ENCODE measurements at regions not wholly inside any gene's neighbourhood (a gene's known extent, or its start where the extent isn't known, plus 50 kb on each side); places are given as distances from the start of the nearest gene placed in this dataset.
"Not testable (repeated sequence)": the region's sequence is repeated elsewhere in the genome, so short reads cannot be mapped to it uniquely, and the experiment has no call there.

GRCh38 chr1:238913210-238913609 is 473.2 kb upstream of the CHRM3 start:
- ATAC-seq (no peak), DNase-seq (no peak)
- H3K4me1 ChIP-seq (ENCODE audit: low read depth), result no peaks in the 10 kb centered on the region
- no peaks in the 10 kb centered on the region for H3K9me3 ChIP-seq
- H3K36me3 ChIP-seq (ENCODE audit: low read depth), result no peaks in the 10 kb centered on the region
- no peak overlapping the region for H3K4me3 ChIP-seq
- no peak for TF ChIP-seq CTCF (IDR thresholded peaks at IDR 0.05)
- intact Hi-C loops (cut with DNase I, micrococcal nuclease), result no loop called here

GRCh38 chr1:238912148-238912547 is 474.2 kb upstream of the CHRM3 start:
- ATAC-seq (no peak), DNase-seq (no peak)
- Histone ChIP-seq H3K4me1 (ENCODE audit: low read depth) (no peaks in the 10 kb centered on the region), H3K9me3 (no peaks in the 10 kb centered on the region), H3K4me3 (no peak overlapping the region), H3K36me3 (ENCODE audit: low read depth) (no peaks in the 10 kb centered on the region)
- intact Hi-C loops (cut with DNase I, micrococcal nuclease), result no loop called here
- no peak for TF ChIP-seq CTCF (IDR thresholded peaks at IDR 0.05)

GRCh38 chr1:238902752-238903151 is 483.6 kb upstream of the CHRM3 start:
- ATAC-seq; DNase-seq; intact Hi-C loops (cut with DNase I, micrococcal nuclease); H3K36me3 ChIP-seq (ENCODE audit: low read depth); H3K4me3 ChIP-seq; H3K4me1 ChIP-seq (ENCODE audit: low read depth); H3K9me3 ChIP-seq: not testable (repeated sequence)

- peaks cover 3% of the 10 kb centered on the region for H3K9me3 ChIP-seq
- no peak for DNase-seq
- H3K4me3 ChIP-seq, result no peak overlapping the region
- intact Hi-C loops (cut with DNase I, micrococcal nuclease), result no loop called here
- no peaks in the 10 kb centered on the region for H3K4me1 ChIP-seq (ENCODE audit: low read depth)
- ATAC-seq, result no peak
- H3K36me3 ChIP-seq (ENCODE audit: low read depth), result no peaks in the 10 kb centered on the region
- no peak for TF ChIP-seq CTCF (IDR thresholded peaks at IDR 0.05)
These were observed 486.0 kb upstream of the CHRM3 start for GRCh38 chr1:238900334-238900865.

- TF ChIP-seq CTCF (IDR thresholded peaks at IDR 0.05), result no peak
- ATAC-seq, result no peak
- intact Hi-C loops (cut with DNase I, micrococcal nuclease), result no loop called here
- H3K4me1 ChIP-seq (ENCODE audit: low read depth), result no peaks in the 10 kb centered on the region
- H3K9me3 ChIP-seq, result peaks cover 3% of the 10 kb centered on the region
- no peaks in the 10 kb centered on the region for H3K36me3 ChIP-seq (ENCODE audit: low read depth)
- no peak overlapping the region for H3K4me3 ChIP-seq
- no peak for DNase-seq
These were observed 487.5 kb upstream of the CHRM3 start for GRCh38 chr1:238898856-238899255.

GRCh38 chr1:238895911-238896310 is 490.5 kb upstream of the CHRM3 start:
- DNase-seq (no peak), ATAC-seq (no peak)
- no peaks in the 10 kb centered on the region for H3K36me3 ChIP-seq (ENCODE audit: low read depth)
- no peaks in the 10 kb centered on the region for H3K4me1 ChIP-seq (ENCODE audit: low read depth)
- intact Hi-C loops (cut with DNase I, micrococcal nuclease), result no loop called here
- H3K4me3 ChIP-seq, result no peak overlapping the region
- H3K9me3 ChIP-seq, result peaks cover 3% of the 10 kb centered on the region
- no peak for TF ChIP-seq CTCF (IDR thresholded peaks at IDR 0.05)

Measured in mucosa of descending colon (tissue), 3 donors.